ENCODE measurements at regions not wholly inside any gene's neighbourhood (a gene's known extent, or its start where the extent isn't known, plus 50 kb on each side); places are given as distances from the start of the nearest gene placed in this dataset.

- peak; percentile 59 for ATAC-seq
- Mint-ChIP-seq H3K9me3 (peaks cover 4% of the 10 kb centered on the region; the same call in 2 of the 3 replicates), H3K27ac (no peak overlapping the region), H3K4me3 (peak overlapping the region; percentile 75), H3K36me3 (ENCODE audit: low read depth) (no peaks in the 10 kb centered on the region; the same call in 2 of the 3 replicates), H3K4me1 (peaks cover 7% of the 10 kb centered on the region; the same call in 2 of the 3 replicates), H3K27me3 (ENCODE audit: insufficient read depth, low read depth, poor library complexity) (peaks cover 73% of the 10 kb centered on the region)
- H3K27me3 ChIP-seq (ENCODE audit: insufficient read depth) = peaks cover 95% of the 10 kb centered on the region
- H3K4me1 ChIP-seq (ENCODE audit: insufficient read depth) = no peaks in the 10 kb centered on the region; the same call in 1 of the 2 replicates
- H3K4me3 ChIP-seq = peak overlapping the region; percentile 48
- peak; percentile 35 for DNase-seq (ENCODE audit: low spot score)
- H3K27ac ChIP-seq (ENCODE audit: low read depth) = no peak overlapping the region
- no peaks in the 10 kb centered on the region for H3F3A ChIP-seq (replicated peaks; ENCODE audit: low read depth)
- 0 out of 2 replicates have a peak, but pooled peaks cover 3% of the 10 kb centered on the region for H4K20me1 ChIP-seq (replicated peaks; ENCODE audit: insufficient read depth)
- H3K4me2 ChIP-seq = peak overlapping the region; percentile 71
- no peak for TF ChIP-seq STAT1 (IDR thresholded peaks at IDR 0.05; ENCODE audit: unreplicated experiment)
- TF ChIP-seq EZH2 (IDR thresholded peaks at IDR 0.05; ENCODE audit: low read depth, unreplicated experiment) = no peak
- no peak for TF ChIP-seq POLR2AphosphoS5 (IDR thresholded peaks at IDR 0.05; ENCODE audit: low read depth)
- TF ChIP-seq REST (IDR thresholded peaks at IDR 0.05; ENCODE audit: unreplicated experiment) = peak; percentile 19
- no peak for TF ChIP-seq NANOG (IDR thresholded peaks at IDR 0.05; ENCODE audit: borderline replicate concordance)
- H3K9me2 ChIP-seq (ENCODE audit: insufficient read depth) = no peaks in the 10 kb centered on the region
- H2AFZ ChIP-seq = no peak overlapping the region
- H3K36me3 ChIP-seq (ENCODE audit: insufficient read depth) = no peaks in the 10 kb centered on the region
- no peaks in the 10 kb centered on the region for H3K79me2 ChIP-seq (replicated peaks; ENCODE audit: insufficient read depth)
These were observed 57.1 kb upstream of the NKAP start for GRCh38 chrX:120000490-120001246.

GRCh38 chrX:119999087-119999634 is 55.6 kb upstream of the NKAP start:
- Histone ChIP-seq H3K36me3 (ENCODE audit: insufficient read depth) (no peaks in the 10 kb centered on the region), H3K4me2 (peak overlapping the region; percentile 71), H4K20me1 (replicated peaks; ENCODE audit: insufficient read depth) (0 out of 2 replicates have a peak, but pooled peaks cover 3% of the 10 kb centered on the region), H3K4me3 (peak overlapping the region; percentile 48), H3K9me2 (ENCODE audit: insufficient read depth) (no peaks in the 10 kb centered on the region), H3K27me3 (ENCODE audit: insufficient read depth) (peaks cover 100% of the 10 kb centered on the region), H3K4me1 (ENCODE audit: insufficient read depth) (no peaks in the 10 kb centered on the region; the same call in 1 of the 2 replicates), H3K79me2 (replicated peaks; ENCODE audit: insufficient read depth) (no peaks in the 10 kb centered on the region), H2AFZ (no peak overlapping the region; the same call in 1 of the 2 replicates), H3F3A (replicated peaks; ENCODE audit: low read depth) (no peaks in the 10 kb centered on the region), H3K27ac (ENCODE audit: low read depth) (no peak overlapping the region)
- peak overlapping the region; percentile 75 for H3K4me3 Mint-ChIP-seq
- H3K27ac Mint-ChIP-seq = no peak overlapping the region
- ATAC-seq (peak; percentile 38), DNase-seq (ENCODE audit: low spot score) (peak; percentile 55)
- H3K9me3 Mint-ChIP-seq = peaks cover 4% of the 10 kb centered on the region; the same call in 2 of the 3 replicates
- H3K36me3 Mint-ChIP-seq (ENCODE audit: low read depth) = no peaks in the 10 kb centered on the region; the same call in 2 of the 3 replicates
- peaks cover 7% of the 10 kb centered on the region; the same call in 2 of the 3 replicates for H3K4me1 Mint-ChIP-seq
- H3K27me3 Mint-ChIP-seq (ENCODE audit: insufficient read depth, low read depth, poor library complexity) = peaks cover 88% of the 10 kb centered on the region
- TF ChIP-seq EZH2 (IDR thresholded peaks at IDR 0.05; ENCODE audit: low read depth, unreplicated experiment) (peak; percentile 58), REST (IDR thresholded peaks at IDR 0.05; ENCODE audit: unreplicated experiment) (no peak), NANOG (IDR thresholded peaks at IDR 0.05; ENCODE audit: borderline replicate concordance) (no peak)
